H9 (cell line): ENCODE measurements at regions not wholly inside any gene's neighbourhood (a gene's known extent, or its start where the extent isn't known, plus 50 kb on each side); places are given as distances from the start of the nearest gene placed in this dataset.

Experiments
- DNase-seq: peaks from one replicate; pipeline ENCODE4 v3.0.0-alpha.2; 2017
- H2AFZ ChIP-seq: one replicate; pipeline ENCODE4 v1.6.1; 2013; ENCODE audit warnings: mild to moderate bottlenecking, low read length, control low read depth, moderate library complexity
- H2AK5ac ChIP-seq: 2 replicates; pipeline ENCODE4 v1.6.1; 2013; ENCODE audit warnings: low read length, control low read depth, mixed read lengths; ENCODE audit not compliant: insufficient read length
- H2BK120ac ChIP-seq: one replicate; pipeline ENCODE4 v1.6.1; 2013; ENCODE audit warnings: low read depth, mild to moderate bottlenecking, low read length, control low read depth, inconsistent platforms; ENCODE audit not compliant: poor library complexity, severe bottlenecking
- H2BK12ac ChIP-seq: 2 replicates; pipeline ENCODE4 v1.6.1; 2013; ENCODE audit warnings: low read length, control low read depth, mixed read lengths, low read depth; ENCODE audit not compliant: insufficient read length
- H2BK15ac ChIP-seq: 2 replicates; pipeline ENCODE4 v1.6.1; 2013; ENCODE audit warnings: low read depth, low read length, control low read depth
- H2BK20ac ChIP-seq: one replicate; pipeline ENCODE4 v1.6.1; 2013; ENCODE audit warnings: low read depth, mild to moderate bottlenecking, low read length, control low read depth, inconsistent platforms; ENCODE audit not compliant: poor library complexity, severe bottlenecking
- H2BK5ac ChIP-seq: 2 replicates; pipeline ENCODE4 v1.6.1; 2013; ENCODE audit warnings: low read length, control low read depth, mixed read lengths; ENCODE audit not compliant: insufficient read length
- H3K14ac ChIP-seq: 2 replicates; pipeline ENCODE4 v1.6.1; 2013; ENCODE audit warnings: low read length, control low read depth; ENCODE audit not compliant: insufficient read depth
- H3K18ac ChIP-seq: 2 replicates; pipeline ENCODE4 v1.6.1; 2013; ENCODE audit warnings: low read depth, mild to moderate bottlenecking, mixed read lengths, low read length, control low read depth; ENCODE audit not compliant: insufficient read length
- H3K23ac ChIP-seq: 2 replicates; pipeline ENCODE4 v1.6.1; 2013; ENCODE audit warnings: low read length, control low read depth, mixed read lengths, low read depth; ENCODE audit not compliant: insufficient read length
- H3K23me2 ChIP-seq: 2 replicates; pipeline ENCODE4 v1.6.1; 2013; ENCODE audit warnings: low read depth, mild to moderate bottlenecking, mixed read lengths, low read length, control low read depth; ENCODE audit not compliant: insufficient read length, poor library complexity, severe bottlenecking
- H3K27ac ChIP-seq: 2 replicates; pipeline ENCODE4 v1.5.1; 2013; ENCODE audit warnings: low read length, control low read depth, mixed read lengths, low read depth; ENCODE audit not compliant: insufficient read length
- H3K27me3 ChIP-seq: 2 replicates; pipeline ENCODE4 v1.6.1; 2013; ENCODE audit warnings: low read length, control low read depth, inconsistent platforms; ENCODE audit not compliant: insufficient read depth
- H3K4ac ChIP-seq: 2 replicates; pipeline ENCODE4 v1.6.1; 2013; ENCODE audit warnings: low read depth, mild to moderate bottlenecking, control low read depth, inconsistent platforms, low read length, moderate library complexity
- H3K4me1 ChIP-seq: 2 replicates; pipeline ENCODE4 v1.6.1; 2013; ENCODE audit warnings: low read length, control low read depth, inconsistent platforms; ENCODE audit not compliant: insufficient read depth
- H3K4me2 ChIP-seq: 2 replicates; pipeline ENCODE4 v1.6.1; 2013; ENCODE audit warnings: low read length, control low read depth, mixed read lengths; ENCODE audit not compliant: insufficient read length, insufficient read depth
- H3K56ac ChIP-seq: 2 replicates; pipeline ENCODE4 v1.6.1; 2013; ENCODE audit warnings: low read depth, mild to moderate bottlenecking, mixed read lengths, low read length, control low read depth; ENCODE audit not compliant: insufficient read length
- H3K79me1 ChIP-seq: 2 replicates; pipeline ENCODE4 v1.6.1; 2013; ENCODE audit warnings: low read depth, mild to moderate bottlenecking, moderate library complexity, low read length, control low read depth, inconsistent platforms; ENCODE audit not compliant: insufficient read depth, poor library complexity, severe bottlenecking
- H3K79me2 ChIP-seq: 2 replicates; pipeline ENCODE4 v1.6.1; 2013; ENCODE audit warnings: low read length, control low read depth, inconsistent platforms; ENCODE audit not compliant: insufficient read depth
- H3K9ac ChIP-seq: 2 replicates; pipeline ENCODE4 v1.6.1; 2013; ENCODE audit warnings: low read length, control low read depth, mixed read lengths; ENCODE audit not compliant: insufficient read length; ENCODE audit errors: extremely low read depth
- H3K9me3 ChIP-seq: one replicate; pipeline ENCODE4 v1.6.1; 2013; ENCODE audit warnings: low read depth, low read length, inconsistent platforms; ENCODE audit not compliant: control insufficient read depth
- H3T11ph ChIP-seq: one replicate; pipeline ENCODE4 v1.6.1; 2013; ENCODE audit warnings: mild to moderate bottlenecking, low read length, control low read depth, inconsistent platforms
- H4K20me1 ChIP-seq: one replicate; pipeline ENCODE4 v1.6.1; 2013; ENCODE audit not compliant: control insufficient read depth, insufficient read length, insufficient read depth
- H4K5ac ChIP-seq: 2 replicates; pipeline ENCODE4 v1.6.1; 2013; ENCODE audit warnings: low read depth, mild to moderate bottlenecking, mixed read lengths, low read length, control low read depth; ENCODE audit not compliant: insufficient read length
- H4K8ac ChIP-seq: replicated peaks from 2 replicates; pipeline ENCODE4 v1.6.1; 2013; ENCODE audit warnings: low read length, control low read depth, mixed read lengths, low read depth; ENCODE audit not compliant: insufficient read length
- H4K91ac ChIP-seq: 2 replicates; pipeline ENCODE4 v1.6.1; 2013; ENCODE audit warnings: low read depth, mild to moderate bottlenecking, moderate library complexity, mixed read lengths, low read length, control low read depth; ENCODE audit not compliant: insufficient read length
- H3K27ac Mint-ChIP-seq, 3 experiments: 2 replicates in 2 of 3; 3 replicates in 1 of 3; pipeline ENCODE4 v1.8.0; 2020 to 2021; ENCODE audit warnings: mixed read lengths in 3 of 3, mild to moderate bottlenecking in 1 of 3, moderate library complexity in 1 of 3
- H3K27me3 Mint-ChIP-seq: 2 replicates; pipeline ENCODE4 v1.8.0; 2021; ENCODE audit warnings: low read depth, mild to moderate bottlenecking, moderate library complexity, mixed read lengths
- H3K36me3 Mint-ChIP-seq, 3 experiments: 2 replicates in 2 of 3; 3 replicates in 1 of 3; pipeline ENCODE4 v1.8.0; 2020 to 2021; ENCODE audit warnings: low read depth in 3 of 3, mixed read lengths in 3 of 3; ENCODE audit not compliant: insufficient read depth in 1 of 3
- H3K4me1 Mint-ChIP-seq, 2 experiments: 2 replicates each; pipeline ENCODE4 v1.8.0; 2020; ENCODE audit warnings: mixed read lengths in 2 of 2
- H3K4me3 Mint-ChIP-seq, 2 experiments: 2 replicates in 1 of 2; 3 replicates in 1 of 2; pipeline ENCODE4 v1.8.0; 2020 to 2021; ENCODE audit warnings: mild to moderate bottlenecking in 2 of 2, mixed read lengths in 2 of 2, moderate library complexity in 1 of 2
- H3K9me3 Mint-ChIP-seq, 2 experiments: 2 replicates in 1 of 2; 3 replicates in 1 of 2; pipeline ENCODE4 v1.8.0; 2020; ENCODE audit warnings: mild to moderate bottlenecking in 2 of 2, mixed read lengths in 2 of 2, moderate library complexity in 1 of 2
- WGBS: extraction: QIAGEN DNeasy Blood & Tissue Kit; methylation state at CpG from one replicate; pipeline ENCODE4 v1.1.7; 2013; ENCODE audit warnings: missing lambda C conversion rate, low lambda C conversion rate, mixed read lengths; ENCODE audit not compliant: insufficient read length; ENCODE audit errors: extremely low coverage; 5-methylcytosine and 5-hydroxymethylcytosine counted together
- TF ChIP-seq, protein P1 (sequence below): fragments of 200-600 bp; sonication (generic); conservative IDR thresholded peaks from 3 replicates; pipeline ENCODE4 v1.8.0; 2021; ENCODE audit warnings: antibody characterized with exemption, mild to moderate bottlenecking

DNA sequence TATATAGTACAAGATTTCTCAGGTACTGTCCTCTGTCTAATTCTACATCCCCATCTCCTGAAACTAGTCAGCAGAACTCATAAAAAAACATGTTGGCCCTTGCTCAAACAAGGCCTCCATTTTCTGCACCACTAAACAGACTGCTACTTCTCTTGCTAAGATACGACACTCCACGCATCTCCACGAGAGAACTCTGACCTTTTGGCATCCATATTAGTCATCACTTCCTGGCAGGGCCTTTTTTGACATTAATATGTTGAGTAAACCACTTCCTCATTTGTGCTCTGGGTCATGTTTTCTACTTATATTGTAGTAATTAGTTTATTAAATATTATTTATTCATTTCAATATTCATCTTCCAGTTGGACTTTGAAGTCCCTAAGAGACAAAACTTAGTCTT, 65.6 kb downstream of the DCAF8L1 start:
- Histone ChIP-seq H4K5ac (no peak overlapping the region), H3K4ac (no peak overlapping the region), H3K27ac (no peak overlapping the region), H2AK5ac (no peak overlapping the region), H4K91ac (no peak overlapping the region), H3K4me1 (no peaks in the 10 kb centered on the region), H3K18ac (no peak overlapping the region), H2BK15ac (no peak overlapping the region), H3K9me3 (peaks cover 9% of the 10 kb centered on the region), H3K23ac (no peak overlapping the region), H3K79me1 (no peaks in the 10 kb centered on the region), H2BK12ac (no peak overlapping the region), H3T11ph (no peak overlapping the region), H4K20me1 (no peaks in the 10 kb centered on the region), H3K4me2 (no peak overlapping the region), H4K8ac (no peak overlapping the region), H2BK20ac (no peak overlapping the region), H3K9ac (no peak overlapping the region), H2BK120ac (no peak overlapping the region), H2AFZ (no peak overlapping the region), H3K56ac (no peak overlapping the region), H3K27me3 (no peaks in the 10 kb centered on the region), H3K14ac (no peak overlapping the region), H3K79me2 (no peaks in the 10 kb centered on the region), H3K23me2 (no peaks in the 10 kb centered on the region), H2BK5ac (no peak overlapping the region)
- no peaks in the 10 kb centered on the region for H3K4me1 Mint-ChIP-seq
- no peaks in the 10 kb centered on the region for H3K36me3 Mint-ChIP-seq
- WGBS, result no CpG with 5 or more reads among the region's 3 CpGs
- no peak overlapping the region for H3K27ac Mint-ChIP-seq
- no peaks in the 10 kb centered on the region for H3K27me3 Mint-ChIP-seq
- H3K9me3 Mint-ChIP-seq, result peaks cover 31 to 35% of the 10 kb centered on the region in 2 experiments
- no peak overlapping the region for H3K4me3 Mint-ChIP-seq
- DNase-seq, result no peak
- TF ChIP-seq, protein P1, sequence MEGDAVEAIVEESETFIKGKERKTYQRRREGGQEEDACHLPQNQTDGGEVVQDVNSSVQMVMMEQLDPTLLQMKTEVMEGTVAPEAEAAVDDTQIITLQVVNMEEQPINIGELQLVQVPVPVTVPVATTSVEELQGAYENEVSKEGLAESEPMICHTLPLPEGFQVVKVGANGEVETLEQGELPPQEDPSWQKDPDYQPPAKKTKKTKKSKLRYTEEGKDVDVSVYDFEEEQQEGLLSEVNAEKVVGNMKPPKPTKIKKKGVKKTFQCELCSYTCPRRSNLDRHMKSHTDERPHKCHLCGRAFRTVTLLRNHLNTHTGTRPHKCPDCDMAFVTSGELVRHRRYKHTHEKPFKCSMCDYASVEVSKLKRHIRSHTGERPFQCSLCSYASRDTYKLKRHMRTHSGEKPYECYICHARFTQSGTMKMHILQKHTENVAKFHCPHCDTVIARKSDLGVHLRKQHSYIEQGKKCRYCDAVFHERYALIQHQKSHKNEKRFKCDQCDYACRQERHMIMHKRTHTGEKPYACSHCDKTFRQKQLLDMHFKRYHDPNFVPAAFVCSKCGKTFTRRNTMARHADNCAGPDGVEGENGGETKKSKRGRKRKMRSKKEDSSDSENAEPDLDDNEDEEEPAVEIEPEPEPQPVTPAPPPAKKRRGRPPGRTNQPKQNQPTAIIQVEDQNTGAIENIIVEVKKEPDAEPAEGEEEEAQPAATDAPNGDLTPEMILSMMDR, result no peak
